GM23338 (cell line): ENCODE measurements at regions not wholly inside any gene's neighbourhood (a gene's known extent, or its start where the extent isn't known, plus 50 kb on each side); places are given as distances from the start of the nearest gene placed in this dataset.
A peak's percentile ranks its signal among the peaks of the same experiment; 100 is the strongest.

Experiments
- ATAC-seq: fragments of 200-7000 bp; cut with Tn5 transposase; 3 replicates; pipeline ENCODE4 v1.9.1; 2020
- DNase-seq: peaks from one replicate; pipeline ENCODE4 v3.0.0-alpha.2; 2015; ENCODE audit warnings: low spot score
- H2AFZ ChIP-seq: fragments of 200-600 bp; sonication (generic); 2 replicates; pipeline ENCODE4 v1.8.0; 2016; ENCODE audit warnings: antibody characterized with exemption, mild to moderate bottlenecking, moderate library complexity
- H3F3A ChIP-seq: fragments of 200-600 bp; sonication (generic); replicated peaks from 2 replicates; pipeline ENCODE4 v1.8.0; 2017; ENCODE audit warnings: antibody characterized with exemption, mixed run types, low read depth
- H3K27ac ChIP-seq: fragments of 200-600 bp; sonication (generic); 2 replicates; pipeline ENCODE4 v1.6.1; 2016; ENCODE audit warnings: low read depth
- H3K27me3 ChIP-seq: fragments of 200-600 bp; sonication (generic); 2 replicates; pipeline ENCODE4 v1.8.0; 2016; ENCODE audit warnings: mild to moderate bottlenecking, mixed run types, moderate library complexity; ENCODE audit not compliant: insufficient read depth
- H3K36me3 ChIP-seq: fragments of 200-600 bp; sonication (generic); 2 replicates; pipeline ENCODE4 v1.8.0; 2016; ENCODE audit warnings: mild to moderate bottlenecking; ENCODE audit not compliant: insufficient read depth
- H3K4me1 ChIP-seq: fragments of 200-600 bp; sonication (generic); 2 replicates; pipeline ENCODE4 v1.8.0; 2016; ENCODE audit warnings: mild to moderate bottlenecking, moderate library complexity; ENCODE audit not compliant: insufficient read depth
- H3K4me2 ChIP-seq: fragments of 200-600 bp; sonication (generic); 2 replicates; pipeline ENCODE4 v1.7.1; 2017; ENCODE audit warnings: mixed run types
- H3K4me3 ChIP-seq: fragments of 200-600 bp; sonication (generic); 2 replicates; pipeline ENCODE4 v1.6.1; 2016; ENCODE audit warnings: mixed run types
- H3K79me2 ChIP-seq: fragments of 200-600 bp; sonication (generic); replicated peaks from 2 replicates; pipeline ENCODE4 v1.8.0; 2017; ENCODE audit warnings: mild to moderate bottlenecking; ENCODE audit not compliant: insufficient read depth
- H3K9me2 ChIP-seq: fragments of 200-600 bp; sonication (generic); 2 replicates; pipeline ENCODE4 v1.8.0; 2017; ENCODE audit not compliant: insufficient read depth
- H4K20me1 ChIP-seq: fragments of 200-600 bp; sonication (generic); replicated peaks from 2 replicates; pipeline ENCODE4 v1.8.0; 2017; ENCODE audit warnings: mild to moderate bottlenecking; ENCODE audit not compliant: insufficient read depth
- H3K27ac Mint-ChIP-seq: 2 replicates; pipeline ENCODE4 v1.8.0; 2020; ENCODE audit warnings: inconsistent platforms, mild to moderate bottlenecking, moderate library complexity, mixed read lengths
- H3K27me3 Mint-ChIP-seq: 3 replicates; pipeline ENCODE4 v1.8.0; 2022; ENCODE audit warnings: low read depth, mild to moderate bottlenecking, moderate library complexity, mixed read lengths, inconsistent platforms; ENCODE audit not compliant: insufficient read depth, poor library complexity
- H3K36me3 Mint-ChIP-seq: 3 replicates; pipeline ENCODE4 v1.8.0; 2021; ENCODE audit warnings: low read depth, mild to moderate bottlenecking, inconsistent platforms, moderate library complexity, mixed read lengths
- H3K4me1 Mint-ChIP-seq: 3 replicates; pipeline ENCODE4 v1.8.0; 2020; ENCODE audit warnings: mild to moderate bottlenecking, inconsistent platforms, mixed read lengths
- H3K4me3 Mint-ChIP-seq: 3 replicates; pipeline ENCODE4 v1.8.0; 2021; ENCODE audit warnings: moderate library complexity, mild to moderate bottlenecking, inconsistent platforms, mixed read lengths
- H3K9me3 Mint-ChIP-seq: 3 replicates; pipeline ENCODE4 v1.8.0; 2020; ENCODE audit warnings: moderate library complexity, mild to moderate bottlenecking, inconsistent platforms, mixed read lengths
- CTCF ChIP-seq, 2 experiments: fragments of 200-600 bp in 1 of 2; sonication (generic) in 1 of 2; conservative IDR thresholded peaks; 2 replicates each; pipeline versions ENCODE4 v1.5.1 to v1.6.1; 2016 to 2017; ENCODE audit warnings: antibody characterized with exemption in 2 of 2, low read depth in 2 of 2, mild to moderate bottlenecking in 2 of 2, moderate library complexity in 1 of 2
- JUNB ChIP-seq: IDR thresholded peaks from one replicate; pipeline ENCODE4 v1.6.1; 2016; ENCODE audit warnings: antibody characterized with exemption; ENCODE audit not compliant: unreplicated experiment
- NANOG ChIP-seq: IDR thresholded peaks from 2 replicates; pipeline ENCODE4 v1.6.1; 2016; ENCODE audit warnings: antibody characterized with exemption, borderline replicate concordance
- POLR2AphosphoS5 ChIP-seq: IDR thresholded peaks from 2 replicates; pipeline ENCODE4 v1.6.1; 2016; ENCODE audit warnings: antibody characterized with exemption, low read depth
- REST ChIP-seq: IDR thresholded peaks from one replicate; pipeline ENCODE4 v1.6.1; 2018; ENCODE audit warnings: antibody characterized with exemption; ENCODE audit not compliant: unreplicated experiment
- STAT1 ChIP-seq: IDR thresholded peaks from one replicate; pipeline ENCODE4 v1.6.1; 2016; ENCODE audit warnings: antibody characterized with exemption; ENCODE audit not compliant: unreplicated experiment
- ZNF114 ChIP-seq: fragments of 250-450 bp; sonication (Bioruptor Pico); IDR thresholded peaks from 2 replicates; pipeline ENCODE4 v1.5.0; 2020; ENCODE audit warnings: mild to moderate bottlenecking, moderate library complexity
- ZNF331 ChIP-seq: fragments of 250-450 bp; sonication (Bioruptor Pico); IDR thresholded peaks from 2 replicates; pipeline ENCODE4 v1.5.0; 2020; ENCODE audit warnings: low read depth, mild to moderate bottlenecking, moderate library complexity
- TF ChIP-seq, protein P1 (sequence below): fragments of 250-450 bp; sonication (Bioruptor Pico); IDR thresholded peaks from 2 replicates; pipeline ENCODE4 v1.5.0; 2020; ENCODE audit warnings: mild to moderate bottlenecking, moderate library complexity

DNA sequence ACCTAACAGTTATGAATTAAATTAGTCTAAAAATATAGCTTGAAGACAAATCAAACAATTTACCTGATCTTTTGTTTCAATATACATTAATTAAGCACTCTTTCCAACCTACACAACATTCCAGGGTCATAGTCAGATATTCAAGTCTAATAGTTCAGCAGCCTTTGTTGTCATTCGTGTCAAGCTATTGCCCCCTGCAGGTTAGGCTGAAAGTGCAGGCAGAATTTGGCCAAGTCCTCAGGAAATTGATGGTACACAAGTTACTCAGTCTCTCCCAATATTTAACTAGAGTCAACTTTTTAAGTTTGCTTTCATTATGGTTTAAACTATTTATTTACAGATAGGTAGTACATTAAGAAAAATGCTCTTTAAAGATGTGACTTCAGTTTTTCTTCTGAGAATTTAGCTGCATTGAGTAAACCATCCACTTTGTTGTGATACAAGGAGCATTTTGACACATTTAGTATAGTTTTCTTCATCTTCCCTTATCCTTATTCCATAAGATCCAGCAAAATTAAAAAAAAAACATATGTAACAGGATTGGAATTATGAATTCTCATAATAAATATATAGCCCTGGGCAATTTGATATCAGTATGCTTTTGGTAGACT lies 130.3 kb upstream of the DPYD start:
- no peaks in the 10 kb centered on the region for H3K36me3 ChIP-seq
- H3K79me2 ChIP-seq = no peaks in the 10 kb centered on the region
- TF ChIP-seq JUNB = no peak
- TF ChIP-seq CTCF (conservative IDR thresholded peaks at IDR 0.05; ENCODE audit: low read depth in 2 of 2) = peak; percentile 93 to 96
- ATAC-seq = no peak
- peaks cover 84% of the 10 kb centered on the region for H3K27me3 ChIP-seq
- Mint-ChIP-seq H3K4me3 (no peak overlapping the region), H3K4me1 (peaks cover 21% of the 10 kb centered on the region), H3K9me3 (no peaks in the 10 kb centered on the region), H3K27me3 (peaks cover 52% of the 10 kb centered on the region), H3K27ac (no peak overlapping the region), H3K36me3 (no peaks in the 10 kb centered on the region)
- H3K4me1 ChIP-seq = peaks cover 26% of the 10 kb centered on the region
- peaks cover 7% of the 10 kb centered on the region; the same call in 1 of the 2 replicates for H4K20me1 ChIP-seq
- no peaks in the 10 kb centered on the region for H3K9me2 ChIP-seq
- no peak overlapping the region for H3K4me2 ChIP-seq
- peak; percentile 82 for DNase-seq
- no peak overlapping the region for H3K27ac ChIP-seq
- no peak overlapping the region for H3K4me3 ChIP-seq
- no peak overlapping the region for H2AFZ ChIP-seq
- 0 out of 2 replicates have a peak, but pooled peaks cover 2% of the 10 kb centered on the region for H3F3A ChIP-seq

GRCh38 chr1:98049370-98050135 lies 128.7 kb upstream of the DPYD start:
- Histone ChIP-seq H3K9me2 (no peaks in the 10 kb centered on the region), H3K79me2 (no peaks in the 10 kb centered on the region), H2AFZ (0 out of 2 replicates have a peak overlapping the region, but pooled peaks have one; percentile 11), H3K4me3 (peak overlapping the region; percentile 55), H3K27me3 (peaks cover 95% of the 10 kb centered on the region), H3F3A (peaks cover 3% of the 10 kb centered on the region; the same call in 1 of the 2 replicates), H3K4me1 (peaks cover 30% of the 10 kb centered on the region), H4K20me1 (peaks cover 7% of the 10 kb centered on the region; the same call in 1 of the 2 replicates), H3K36me3 (no peaks in the 10 kb centered on the region), H3K4me2 (peak overlapping the region; percentile 76), H3K27ac (no peak overlapping the region)
- Mint-ChIP-seq H3K36me3 (no peaks in the 10 kb centered on the region), H3K27me3 (peaks cover 66% of the 10 kb centered on the region), H3K4me3 (peak overlapping the region; percentile 71), H3K4me1 (peaks cover 26% of the 10 kb centered on the region), H3K9me3 (no peaks in the 10 kb centered on the region), H3K27ac (no peak overlapping the region)
- DNase-seq = peak; percentile 51
- peak; percentile 4; the same call in 2 of the 3 replicates for ATAC-seq
- TF ChIP-seq STAT1 = no peak
- no peak for TF ChIP-seq ZNF114 (CRISPR knock-in tag)
- no peak for TF ChIP-seq POLR2AphosphoS5
- no peak for TF ChIP-seq REST
- TF ChIP-seq, protein P1, sequence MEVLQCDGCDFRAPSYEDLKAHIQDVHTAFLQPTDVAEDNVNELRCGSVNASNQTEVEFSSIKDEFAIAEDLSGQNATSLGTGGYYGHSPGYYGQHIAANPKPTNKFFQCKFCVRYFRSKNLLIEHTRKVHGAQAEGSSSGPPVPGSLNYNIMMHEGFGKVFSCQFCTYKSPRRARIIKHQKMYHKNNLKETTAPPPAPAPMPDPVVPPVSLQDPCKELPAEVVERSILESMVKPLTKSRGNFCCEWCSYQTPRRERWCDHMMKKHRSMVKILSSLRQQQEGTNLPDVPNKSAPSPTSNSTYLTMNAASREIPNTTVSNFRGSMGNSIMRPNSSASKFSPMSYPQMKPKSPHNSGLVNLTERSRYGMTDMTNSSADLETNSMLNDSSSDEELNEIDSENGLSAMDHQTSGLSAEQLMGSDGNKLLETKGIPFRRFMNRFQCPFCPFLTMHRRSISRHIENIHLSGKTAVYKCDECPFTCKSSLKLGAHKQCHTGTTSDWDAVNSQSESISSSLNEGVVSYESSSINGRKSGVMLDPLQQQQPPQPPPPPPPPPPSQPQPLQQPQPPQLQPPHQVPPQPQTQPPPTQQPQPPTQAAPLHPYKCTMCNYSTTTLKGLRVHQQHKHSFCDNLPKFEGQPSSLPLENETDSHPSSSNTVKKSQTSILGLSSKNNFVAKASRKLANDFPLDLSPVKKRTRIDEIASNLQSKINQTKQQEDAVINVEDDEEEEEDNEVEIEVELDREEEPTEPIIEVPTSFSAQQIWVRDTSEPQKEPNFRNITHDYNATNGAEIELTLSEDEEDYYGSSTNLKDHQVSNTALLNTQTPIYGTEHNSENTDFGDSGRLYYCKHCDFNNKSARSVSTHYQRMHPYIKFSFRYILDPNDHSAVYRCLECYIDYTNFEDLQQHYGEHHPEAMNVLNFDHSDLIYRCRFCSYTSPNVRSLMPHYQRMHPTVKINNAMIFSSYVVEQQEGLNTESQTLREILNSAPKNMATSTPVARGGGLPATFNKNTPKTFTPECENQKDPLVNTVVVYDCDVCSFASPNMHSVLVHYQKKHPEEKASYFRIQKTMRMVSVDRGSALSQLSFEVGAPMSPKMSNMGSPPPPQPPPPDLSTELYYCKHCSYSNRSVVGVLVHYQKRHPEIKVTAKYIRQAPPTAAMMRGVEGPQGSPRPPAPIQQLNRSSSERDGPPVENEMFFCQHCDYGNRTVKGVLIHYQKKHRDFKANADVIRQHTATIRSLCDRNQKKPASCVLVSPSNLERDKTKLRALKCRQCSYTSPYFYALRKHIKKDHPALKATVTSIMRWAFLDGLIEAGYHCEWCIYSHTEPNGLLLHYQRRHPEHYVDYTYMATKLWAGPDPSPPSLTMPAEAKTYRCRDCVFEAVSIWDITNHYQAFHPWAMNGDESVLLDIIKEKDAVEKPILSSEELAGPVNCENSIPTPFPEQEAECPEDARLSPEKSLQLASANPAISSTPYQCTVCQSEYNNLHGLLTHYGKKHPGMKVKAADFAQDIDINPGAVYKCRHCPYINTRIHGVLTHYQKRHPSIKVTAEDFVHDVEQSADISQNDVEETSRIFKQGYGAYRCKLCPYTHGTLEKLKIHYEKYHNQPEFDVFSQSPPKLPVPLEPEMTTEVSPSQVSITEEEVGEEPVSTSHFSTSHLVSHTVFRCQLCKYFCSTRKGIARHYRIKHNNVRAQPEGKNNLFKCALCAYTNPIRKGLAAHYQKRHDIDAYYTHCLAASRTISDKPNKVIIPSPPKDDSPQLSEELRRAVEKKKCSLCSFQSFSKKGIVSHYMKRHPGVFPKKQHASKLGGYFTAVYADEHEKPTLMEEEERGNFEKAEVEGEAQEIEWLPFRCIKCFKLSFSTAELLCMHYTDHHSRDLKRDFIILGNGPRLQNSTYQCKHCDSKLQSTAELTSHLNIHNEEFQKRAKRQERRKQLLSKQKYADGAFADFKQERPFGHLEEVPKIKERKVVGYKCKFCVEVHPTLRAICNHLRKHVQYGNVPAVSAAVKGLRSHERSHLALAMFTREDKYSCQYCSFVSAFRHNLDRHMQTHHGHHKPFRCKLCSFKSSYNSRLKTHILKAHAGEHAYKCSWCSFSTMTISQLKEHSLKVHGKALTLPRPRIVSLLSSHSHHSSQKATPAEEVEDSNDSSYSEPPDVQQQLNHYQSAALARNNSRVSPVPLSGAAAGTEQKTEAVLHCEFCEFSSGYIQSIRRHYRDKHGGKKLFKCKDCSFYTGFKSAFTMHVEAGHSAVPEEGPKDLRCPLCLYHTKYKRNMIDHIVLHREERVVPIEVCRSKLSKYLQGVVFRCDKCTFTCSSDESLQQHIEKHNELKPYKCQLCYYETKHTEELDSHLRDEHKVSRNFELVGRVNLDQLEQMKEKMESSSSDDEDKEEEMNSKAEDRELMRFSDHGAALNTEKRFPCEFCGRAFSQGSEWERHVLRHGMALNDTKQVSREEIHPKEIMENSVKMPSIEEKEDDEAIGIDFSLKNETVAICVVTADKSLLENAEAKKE (CRISPR knock-in tag) = no peak
- no peak for TF ChIP-seq NANOG
- TF ChIP-seq ZNF331 = no peak
